Natural killer cell (primary cell): ENCODE measurements at regions not wholly inside any gene's neighbourhood (a gene's known extent, or its start where the extent isn't known, plus 50 kb on each side); places are given as distances from the start of the nearest gene placed in this dataset.

Experiments used
- ATAC-seq, 3 donors: fragments of 150-1000 bp in 2 of 3; fragments of 200-7000 bp in 1 of 3; cut with Tn5 transposase; 1 replicate in 1 of 3; 2 replicates in 2 of 3; pipeline ENCODE4 v1.10.0; 2021; ENCODE audit warnings: mild to moderate bottlenecking in 2 of 3, moderate library complexity in 2 of 3
- DNase-seq, 2 donors: peaks; one replicate each; pipeline versions ENCODE4 v3.0.0 to v3.0.0-alpha.2; 2013 to 2021; ENCODE audit warnings: mixed read lengths in 1 of 2
- H3K27ac ChIP-seq: one replicate; pipeline ENCODE4 v1.5.1; 2013; ENCODE audit warnings: mild to moderate bottlenecking, low read length
- H3K27me3 ChIP-seq: one replicate; pipeline ENCODE4 v1.6.1; 2013; ENCODE audit warnings: low read length; ENCODE audit not compliant: control insufficient read depth, insufficient read depth
- H3K36me3 ChIP-seq: one replicate; pipeline ENCODE4 v1.6.1; 2013; ENCODE audit warnings: low read length; ENCODE audit not compliant: control insufficient read depth, insufficient read depth
- H3K4me1 ChIP-seq: one replicate; pipeline ENCODE4 v1.6.1; 2013; ENCODE audit warnings: low read length; ENCODE audit not compliant: control insufficient read depth, insufficient read depth
- H3K4me3 ChIP-seq: one replicate; pipeline ENCODE4 v1.5.1; 2013; ENCODE audit warnings: low read length
- H3K9me3 ChIP-seq: one replicate; pipeline ENCODE4 v1.6.1; 2013; ENCODE audit warnings: low read length; ENCODE audit not compliant: control insufficient read depth, insufficient read depth
- H3K27ac Mint-ChIP-seq, 2 donors: one replicate each; pipeline ENCODE4 v1.8.0; 2022; ENCODE audit warnings: mild to moderate bottlenecking in 2 of 2, mixed read lengths in 2 of 2, moderate library complexity in 1 of 2
- H3K27me3 Mint-ChIP-seq, 2 donors: one replicate each; pipeline ENCODE4 v1.8.0; 2022; ENCODE audit warnings: low read depth in 2 of 2, mixed read lengths in 2 of 2
- H3K36me3 Mint-ChIP-seq: one replicate; pipeline ENCODE4 v1.8.0; 2022; ENCODE audit warnings: mixed read lengths
- H3K4me1 Mint-ChIP-seq, 2 donors: one replicate each; pipeline ENCODE4 v1.8.0; 2022; ENCODE audit warnings: mixed read lengths in 2 of 2
- H3K4me3 Mint-ChIP-seq: one replicate; pipeline ENCODE4 v1.8.0; 2022; ENCODE audit warnings: mild to moderate bottlenecking, moderate library complexity, mixed read lengths
- H3K9me3 Mint-ChIP-seq, 2 donors: one replicate each; pipeline ENCODE4 v1.8.0; 2022; ENCODE audit warnings: mixed read lengths in 2 of 2
- WGBS: methylation state at CpG from one replicate; pipeline ENCODE4 v1.1.7; 2013; ENCODE audit warnings: missing lambda C conversion rate; ENCODE audit not compliant: insufficient coverage; 5-methylcytosine and 5-hydroxymethylcytosine counted together
- intact Hi-C: fragments of 100-400 bp; cut with micrococcal nuclease; formaldehyde crosslinking; loops from one replicate; pipeline ENCODE4 v1.14.2; 2022
- TF ChIP-seq, protein P1 (sequence below): fragments of 200-600 bp; IDR thresholded peaks from one replicate; pipeline ENCODE4 v1.8.0; 2022; ENCODE audit warnings: antibody characterized with exemption

DNA sequence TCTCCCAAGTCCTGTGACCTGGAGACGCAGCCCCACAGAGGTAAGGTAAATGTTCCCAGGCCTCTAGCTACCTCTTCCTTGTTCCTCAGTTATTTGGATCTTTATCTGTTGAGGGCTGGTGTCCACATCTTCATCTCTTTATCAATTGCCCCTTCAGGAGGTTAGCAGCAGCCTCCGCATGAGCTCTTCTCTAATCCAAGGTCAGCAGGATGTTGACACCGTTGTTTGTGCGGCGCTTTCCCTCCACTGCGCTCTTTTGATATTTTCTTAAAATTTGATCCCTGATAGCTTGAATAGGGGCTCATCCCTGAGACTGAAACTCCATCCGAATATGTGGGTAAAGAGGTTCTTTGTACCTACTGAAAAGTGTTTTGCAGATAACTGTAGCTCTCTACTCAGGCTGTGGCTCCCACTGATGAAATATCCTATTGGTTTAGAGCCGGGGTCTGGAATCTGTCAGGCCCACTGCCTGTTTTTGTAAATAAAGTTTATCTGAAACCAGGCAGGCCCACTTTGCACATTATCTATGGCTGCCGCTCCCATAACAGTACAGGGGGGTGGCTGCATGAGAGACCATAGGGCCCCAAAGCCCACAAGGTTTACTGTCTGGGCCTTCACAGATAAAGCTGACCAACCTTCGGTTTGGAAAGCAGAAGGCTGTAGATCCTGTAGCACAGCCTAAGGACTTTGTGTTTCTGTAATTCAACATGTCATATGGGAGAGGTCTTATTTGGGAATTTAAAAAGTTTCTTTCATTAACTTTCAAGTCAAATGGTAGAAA is 362.6 kb downstream of the QKI start:
- Mint-ChIP-seq H3K9me3 (no peaks in the 10 kb centered on the region), H3K4me1 (peaks cover under 1 to 3% of the 10 kb centered on the region in 2 donors), H3K4me3 (no peak overlapping the region), H3K27ac (no peak overlapping the region), H3K27me3 (no peaks in the 10 kb centered on the region), H3K36me3 (no peaks in the 10 kb centered on the region)
- no peaks in the 10 kb centered on the region for H3K9me3 ChIP-seq
- intact Hi-C loops, result no loop called here
- no peaks in the 10 kb centered on the region for H3K4me1 ChIP-seq
- no peak for ATAC-seq
- no peaks in the 10 kb centered on the region for H3K36me3 ChIP-seq
- no peak for DNase-seq
- no peaks in the 10 kb centered on the region for H3K27me3 ChIP-seq
- no peak overlapping the region for H3K27ac ChIP-seq
- no peak overlapping the region for H3K4me3 ChIP-seq
- 94% methylated on average over 10 of the region's 10 CpGs for WGBS
- TF ChIP-seq, protein P1, sequence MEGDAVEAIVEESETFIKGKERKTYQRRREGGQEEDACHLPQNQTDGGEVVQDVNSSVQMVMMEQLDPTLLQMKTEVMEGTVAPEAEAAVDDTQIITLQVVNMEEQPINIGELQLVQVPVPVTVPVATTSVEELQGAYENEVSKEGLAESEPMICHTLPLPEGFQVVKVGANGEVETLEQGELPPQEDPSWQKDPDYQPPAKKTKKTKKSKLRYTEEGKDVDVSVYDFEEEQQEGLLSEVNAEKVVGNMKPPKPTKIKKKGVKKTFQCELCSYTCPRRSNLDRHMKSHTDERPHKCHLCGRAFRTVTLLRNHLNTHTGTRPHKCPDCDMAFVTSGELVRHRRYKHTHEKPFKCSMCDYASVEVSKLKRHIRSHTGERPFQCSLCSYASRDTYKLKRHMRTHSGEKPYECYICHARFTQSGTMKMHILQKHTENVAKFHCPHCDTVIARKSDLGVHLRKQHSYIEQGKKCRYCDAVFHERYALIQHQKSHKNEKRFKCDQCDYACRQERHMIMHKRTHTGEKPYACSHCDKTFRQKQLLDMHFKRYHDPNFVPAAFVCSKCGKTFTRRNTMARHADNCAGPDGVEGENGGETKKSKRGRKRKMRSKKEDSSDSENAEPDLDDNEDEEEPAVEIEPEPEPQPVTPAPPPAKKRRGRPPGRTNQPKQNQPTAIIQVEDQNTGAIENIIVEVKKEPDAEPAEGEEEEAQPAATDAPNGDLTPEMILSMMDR, result no peak

DNA sequence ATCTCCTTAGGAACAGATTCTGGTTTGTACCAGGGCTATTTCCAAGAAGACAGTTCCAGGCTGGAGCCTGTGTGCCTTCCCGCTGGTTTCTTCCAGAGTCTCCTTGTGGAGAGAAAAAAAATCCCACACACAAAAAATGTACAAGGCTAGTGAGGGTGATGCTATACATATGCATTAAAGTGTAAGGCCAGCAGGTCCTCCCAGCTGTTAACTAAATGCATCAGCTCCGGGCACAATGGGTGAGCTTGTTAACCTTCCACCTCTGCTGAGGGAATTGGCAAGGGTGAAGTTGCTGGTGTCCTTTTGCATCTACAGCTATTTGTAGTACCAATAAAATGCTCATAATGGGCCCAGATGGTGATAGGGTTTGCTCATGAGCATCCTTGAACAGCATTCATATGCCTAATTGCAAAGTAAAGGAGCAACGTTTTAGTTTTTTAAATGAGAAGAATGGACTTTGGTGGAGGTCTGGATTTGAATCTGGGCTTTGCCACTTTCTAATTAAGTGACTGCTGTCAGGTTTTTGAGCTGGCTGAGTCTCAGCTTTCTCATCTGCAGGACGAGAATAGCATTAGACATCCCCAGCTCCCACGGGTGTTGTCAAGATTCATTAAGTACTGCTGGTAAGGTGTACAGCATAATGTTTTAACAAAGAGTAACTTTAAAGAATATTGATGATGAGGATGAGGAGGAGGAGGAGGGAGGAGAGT is 361.8 kb downstream of the QKI start:
- no peak for DNase-seq
- Histone ChIP-seq H3K4me3 (no peak overlapping the region), H3K9me3 (no peaks in the 10 kb centered on the region), H3K36me3 (no peaks in the 10 kb centered on the region), H3K27ac (no peak overlapping the region), H3K27me3 (no peaks in the 10 kb centered on the region), H3K4me1 (no peaks in the 10 kb centered on the region)
- 77% methylated on average over 4 of the region's 5 CpGs for WGBS
- Mint-ChIP-seq H3K4me3 (no peak overlapping the region), H3K36me3 (no peaks in the 10 kb centered on the region), H3K27ac (no peak overlapping the region), H3K27me3 (no peaks in the 10 kb centered on the region), H3K9me3 (no peaks in the 10 kb centered on the region), H3K4me1 (no peaks in the 10 kb centered on the region)
- no peak for ATAC-seq
- TF ChIP-seq, protein P1, result no peak
- intact Hi-C loops, result no loop called here

DNA sequence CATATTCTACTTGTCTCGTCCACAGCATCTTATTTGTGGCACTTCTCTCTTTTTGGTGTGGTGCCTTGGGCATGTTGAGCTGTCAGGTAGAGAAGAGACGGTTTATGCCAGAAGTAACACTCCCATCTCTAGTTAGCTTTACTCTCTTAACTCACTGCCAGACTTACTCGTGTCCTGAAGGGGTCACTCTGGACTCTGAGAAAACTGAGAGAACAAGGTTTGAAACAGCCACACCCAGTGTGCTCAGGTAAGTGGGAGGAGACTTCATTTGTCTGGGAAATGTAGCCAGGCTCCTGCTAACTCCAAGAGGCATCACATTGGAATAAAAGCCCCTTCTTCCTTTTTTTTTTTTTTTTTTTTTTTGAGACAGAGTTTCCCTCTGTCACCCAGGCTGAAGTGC is 360.8 kb downstream of the QKI start:
- TF ChIP-seq, protein P1, result no peak
- H3K27ac ChIP-seq, result no peak overlapping the region
- no peaks in the 10 kb centered on the region for H3K27me3 ChIP-seq
- H3K36me3 ChIP-seq, result no peaks in the 10 kb centered on the region
- Mint-ChIP-seq H3K36me3 (no peaks in the 10 kb centered on the region), H3K27ac (no peak overlapping the region), H3K9me3 (no peaks in the 10 kb centered on the region), H3K27me3 (no peaks in the 10 kb centered on the region), H3K4me1 (peaks cover 5 to 6% of the 10 kb centered on the region in 2 donors), H3K4me3 (no peak overlapping the region)
- no peaks in the 10 kb centered on the region for H3K4me1 ChIP-seq
- DNase-seq, result no peak
- intact Hi-C loops, result no loop called here
- H3K9me3 ChIP-seq, result no peaks in the 10 kb centered on the region
- ATAC-seq, result no peak
- 100% methylated on average over 2 of the region's 3 CpGs for WGBS
- no peak overlapping the region for H3K4me3 ChIP-seq
